ENCODE measurements at regions not wholly inside any gene's neighbourhood (a gene's known extent, or its start where the extent isn't known, plus 50 kb on each side); places are given as distances from the start of the nearest gene placed in this dataset.

- ChIA-PET POLR2A (no interaction called here), CTCF (interaction anchor here (0.7 to 0.8 kb wide), 2 partner anchors 13 to 17 kb away, joined by 3 to 4 read pairs; no protein-coding TSS in a partner anchor)
- no peak for TF ChIP-seq BHLHE40 (IDR thresholded peaks at IDR 0.05; ENCODE audit: borderline replicate concordance)
- TF ChIP-seq TARDBP (IDR thresholded peaks at IDR 0.05): no peak
- TF ChIP-seq HDGF (IDR thresholded peaks at IDR 0.05; ENCODE audit: borderline replicate concordance): no peak
- TF ChIP-seq NFRKB (IDR thresholded peaks at IDR 0.05): no peak
- no peak for TF ChIP-seq ZNF384 (IDR thresholded peaks at IDR 0.05)
- no peak for TF ChIP-seq FOXM1 (IDR thresholded peaks at IDR 0.05; ENCODE audit: borderline replicate concordance)
- no peak for DNase-seq (ENCODE audit: extremely low spot score)
Observed at GRCh38 chr5:101675510-101676219, 620.4 kb downstream of the SLCO4C1 start.

- no peak for TF ChIP-seq PKNOX1 (IDR thresholded peaks at IDR 0.05)
- TF ChIP-seq ARNT (IDR thresholded peaks at IDR 0.05): no peak
- TF ChIP-seq ZNF384 (IDR thresholded peaks at IDR 0.05): no peak
- ChIA-PET POLR2A (no interaction called here), CTCF (no interaction called here)
- DNase-seq (ENCODE audit: extremely low spot score): no peak
Observed at GRCh38 chr5:101673120-101673519, 623.0 kb downstream of the SLCO4C1 start.

- ChIA-PET POLR2A (no interaction called here), CTCF (interaction anchor here (1.3 kb wide), 1 partner anchor 14 kb away, joined by 4 read pairs; no protein-coding TSS in a partner anchor)
- TF ChIP-seq SP1 (IDR thresholded peaks at IDR 0.05): no peak
- TF ChIP-seq FOXA1 (IDR thresholded peaks at IDR 0.05): no peak
- no peak for TF ChIP-seq ARNT (IDR thresholded peaks at IDR 0.05)
- TF ChIP-seq FOXM1 (IDR thresholded peaks at IDR 0.05; ENCODE audit: borderline replicate concordance): no peak
- TF ChIP-seq TARDBP (IDR thresholded peaks at IDR 0.05): no peak
- TF ChIP-seq CTBP1 (IDR thresholded peaks at IDR 0.05; ENCODE audit: borderline replicate concordance): no peak
Observed at GRCh38 chr5:101664071-101664791, 631.9 kb downstream of the SLCO4C1 start.

GRCh38 chr5:101663543-101663942, 632.5 kb downstream of the SLCO4C1 start:
- TF ChIP-seq ARNT (IDR thresholded peaks at IDR 0.05): 0 out of 2 replicates have a peak, but pooled peaks have one; percentile 13
- no peak for TF ChIP-seq L3MBTL2 (conservative IDR thresholded peaks at IDR 0.05)
- DNase-seq (ENCODE audit: extremely low spot score): no peak
- CTCF ChIA-PET: interaction anchor here (1.3 kb wide), 1 partner anchor 15 kb away, joined by 4 read pairs; no protein-coding TSS in a partner anchor
- POLR2A ChIA-PET: no interaction called here

More at GRCh38 chr5:101664071-101664791, 631.9 kb downstream of the SLCO4C1 start:
- DNase-seq (ENCODE audit: extremely low spot score): no peak

- TF ChIP-seq ZNF384 (IDR thresholded peaks at IDR 0.05): no peak
- TF ChIP-seq FOXK2 (IDR thresholded peaks at IDR 0.05): no peak
- no peak for TF ChIP-seq FOXA1 (IDR thresholded peaks at IDR 0.05)
- TF ChIP-seq BHLHE40 (IDR thresholded peaks at IDR 0.05; ENCODE audit: borderline replicate concordance): no peak
- TF ChIP-seq TARDBP (IDR thresholded peaks at IDR 0.05): no peak
- no peak for TF ChIP-seq SP1 (IDR thresholded peaks at IDR 0.05)
- ChIA-PET POLR2A (no interaction called here), CTCF (interaction anchor here (0.6 kb wide), 1 partner anchor 513 kb away, joined by 5 read pairs; no protein-coding TSS in a partner anchor)
- DNase-seq (ENCODE audit: extremely low spot score): no peak
Observed at GRCh38 chr5:101662263-101662662, 633.8 kb downstream of the SLCO4C1 start.

GRCh38 chr5:101658433-101658832, 637.7 kb downstream of the SLCO4C1 start:
- no peak for TF ChIP-seq CTBP1 (IDR thresholded peaks at IDR 0.05; ENCODE audit: borderline replicate concordance)
- TF ChIP-seq TARDBP (IDR thresholded peaks at IDR 0.05): no peak
- CTCF ChIA-PET: interaction anchor here (0.8 kb wide), 1 partner anchor 17 kb away, joined by 4 read pairs; no protein-coding TSS in a partner anchor
- DNase-seq (ENCODE audit: extremely low spot score): no peak
- POLR2A ChIA-PET: no interaction called here

GRCh38 chr5:101653996-101654395, 642.1 kb downstream of the SLCO4C1 start:
- DNase-seq (ENCODE audit: extremely low spot score): no peak
- no peak for TF ChIP-seq HDGF (IDR thresholded peaks at IDR 0.05; ENCODE audit: borderline replicate concordance)
- no peak for TF ChIP-seq BHLHE40 (IDR thresholded peaks at IDR 0.05; ENCODE audit: borderline replicate concordance)
- TF ChIP-seq L3MBTL2 (conservative IDR thresholded peaks at IDR 0.05): no peak
- no peak for TF ChIP-seq TARDBP (IDR thresholded peaks at IDR 0.05)
- TF ChIP-seq SP1 (IDR thresholded peaks at IDR 0.05): no peak
- TF ChIP-seq LEF1 (IDR thresholded peaks at IDR 0.05; ENCODE audit: borderline replicate concordance): no peak
- no peak for TF ChIP-seq SUZ12 (IDR thresholded peaks at IDR 0.05)
- TF ChIP-seq ELF4 (IDR thresholded peaks at IDR 0.05): no peak
- TF ChIP-seq FOXK2 (IDR thresholded peaks at IDR 0.05): no peak
- no peak for TF ChIP-seq ARNT (IDR thresholded peaks at IDR 0.05)
- TF ChIP-seq FOXM1 (IDR thresholded peaks at IDR 0.05; ENCODE audit: borderline replicate concordance): no peak
- TF ChIP-seq FOXA1 (IDR thresholded peaks at IDR 0.05): no peak
- no peak for TF ChIP-seq NFRKB (IDR thresholded peaks at IDR 0.05)
- TF ChIP-seq PKNOX1 (IDR thresholded peaks at IDR 0.05): no peak
- no peak for TF ChIP-seq ZNF384 (IDR thresholded peaks at IDR 0.05)
- TF ChIP-seq CTBP1 (IDR thresholded peaks at IDR 0.05; ENCODE audit: borderline replicate concordance): no peak
- ChIA-PET POLR2A (no interaction called here), CTCF (no interaction called here)

All from HEK293T (cell line).